HTR-8/SVneo (cell line): ENCODE measurements at regions not wholly inside any gene's neighbourhood (a gene's known extent, or its start where the extent isn't known, plus 50 kb on each side); places are given as distances from the start of the nearest gene placed in this dataset.
"Not testable (repeated sequence)": the region's sequence is repeated elsewhere in the genome, so short reads cannot be mapped to it uniquely, and the experiment has no call there.

Experiments
- DNase-seq: peaks from one replicate; pipeline ENCODE4 v3.0.0; 2011; ENCODE audit warnings: low spot score, mixed read lengths; ENCODE audit not compliant: insufficient read length
- FAIRE-seq: peaks from 2 replicates; lab custom pipeline; 2011; peaks lifted over from hg19 to GRCh38; lab: Jason Lieb, UNC

DNA sequence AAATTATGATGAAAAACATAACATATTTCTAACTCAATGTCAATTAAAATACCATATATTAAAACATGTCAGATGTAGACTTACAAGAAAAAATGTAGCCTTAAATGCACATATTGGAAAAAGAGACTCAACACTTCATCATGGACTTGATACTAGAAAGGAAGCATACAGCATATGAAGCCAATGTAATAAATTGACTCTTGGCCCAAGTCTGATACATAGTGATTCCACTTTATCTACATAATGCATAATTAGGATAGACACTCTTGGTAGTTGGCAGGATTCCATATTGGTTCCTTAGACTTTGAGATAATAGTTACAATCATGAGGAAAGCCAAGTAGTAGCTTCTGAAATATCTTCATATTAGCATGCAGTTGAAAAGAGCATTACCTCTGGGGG lies 1067.0 kb downstream of the PCDH17 start:
- DNase-seq (no peak), FAIRE-seq (no peak)

DNA sequence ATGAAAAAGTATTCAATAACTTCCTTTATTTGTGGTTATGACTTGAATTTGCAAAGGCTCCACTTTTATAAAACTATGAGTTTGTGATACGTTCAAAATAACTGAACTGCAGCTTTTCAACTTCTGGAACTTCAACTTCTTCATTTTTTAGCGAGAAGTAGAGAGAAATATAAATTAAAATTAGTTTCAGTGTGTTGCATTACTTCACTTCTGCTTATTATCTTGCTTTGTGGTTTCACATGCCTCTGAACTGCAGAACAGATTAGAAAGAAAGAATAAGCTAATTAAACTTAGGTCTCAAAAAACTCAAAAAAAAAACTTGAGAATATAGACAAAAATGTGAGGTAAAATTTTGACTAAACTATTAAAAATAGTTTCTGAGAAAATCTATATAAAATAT lies 1073.4 kb downstream of the PCDH17 start:
- no peak for DNase-seq
- no peak for FAIRE-seq

DNA sequence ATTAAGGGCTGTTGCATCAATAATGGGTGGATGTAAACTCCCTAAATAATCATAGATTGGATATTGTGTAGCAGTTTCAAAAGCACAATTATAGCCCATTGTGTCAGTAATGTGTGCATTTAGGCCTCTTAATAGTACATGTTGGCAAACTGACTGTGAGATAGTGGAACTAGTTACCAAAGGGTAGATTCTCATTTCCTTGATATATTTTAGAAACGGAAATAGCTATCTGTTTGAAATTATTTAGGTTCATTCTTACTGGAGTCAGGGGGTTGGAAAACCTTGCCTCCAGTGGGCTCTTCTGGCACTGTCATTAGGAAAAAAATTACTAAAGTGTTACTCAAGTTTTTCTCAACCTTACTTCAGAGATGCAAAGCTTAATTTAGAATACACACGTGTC lies 1074.9 kb downstream of the PCDH17 start:
- DNase-seq (no peak), FAIRE-seq (no peak)

DNA sequence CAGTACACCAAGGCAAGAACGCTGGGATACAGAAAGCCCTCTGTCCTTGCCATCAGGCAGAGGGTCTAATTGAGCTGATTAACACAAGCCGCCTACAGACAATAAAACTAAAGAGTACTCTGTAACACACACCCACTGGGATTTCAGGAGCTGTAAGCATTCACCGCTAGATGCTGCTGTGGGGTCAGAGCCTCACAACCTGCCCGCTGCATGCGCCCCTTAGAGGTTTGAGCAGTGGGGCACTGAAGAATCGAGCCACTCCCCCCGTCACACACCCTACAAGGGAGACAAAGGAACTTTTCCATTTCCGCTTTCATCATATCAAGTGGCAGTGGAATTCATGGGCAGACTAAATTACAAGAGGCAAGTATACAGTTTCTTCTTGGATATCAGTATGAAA lies 1080.6 kb downstream of the PCDH17 start:
- FAIRE-seq (no peak), DNase-seq (no peak)

DNA sequence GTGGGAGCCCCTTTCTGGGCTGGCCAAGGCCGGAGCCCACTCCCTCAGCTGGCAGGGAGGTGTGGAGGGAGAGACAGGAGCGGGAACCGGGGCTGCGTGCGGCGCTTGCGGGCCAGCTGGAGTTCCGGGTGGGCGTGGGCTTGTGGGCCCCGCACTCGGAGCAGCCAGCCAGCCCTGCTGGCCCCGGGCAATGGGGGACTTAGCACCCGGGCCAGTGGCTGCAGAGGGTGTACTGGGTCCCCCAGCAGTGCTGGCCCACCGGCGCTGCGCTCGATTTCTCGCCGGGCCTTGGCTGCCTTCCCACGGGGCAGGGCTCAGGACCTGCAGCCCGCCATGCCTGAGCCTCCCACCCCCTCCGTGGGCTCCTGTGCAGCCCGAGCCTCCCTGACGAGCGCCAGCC lies 1082.5 kb downstream of the PCDH17 start:
- DNase-seq, FAIRE-seq: not testable (repeated sequence)

DNA sequence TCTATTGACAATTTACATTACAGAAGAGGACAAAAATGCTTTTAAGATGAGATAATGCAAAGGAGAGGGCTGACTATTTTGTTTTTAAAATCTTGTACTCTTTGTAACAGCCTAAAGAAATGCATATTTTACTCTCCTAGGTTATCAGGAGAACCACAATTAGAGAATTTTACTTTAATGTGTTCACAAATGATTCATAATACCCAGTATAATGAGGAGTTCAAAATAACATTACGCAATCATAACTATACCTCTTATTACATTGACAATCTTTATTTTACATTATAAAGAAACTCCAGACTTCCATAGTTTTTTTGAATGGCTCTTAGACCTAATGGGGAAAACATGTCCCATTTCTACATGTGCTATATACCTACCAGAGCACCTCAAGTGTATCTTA lies 1089.7 kb downstream of the PCDH17 start:
- DNase-seq (no peak), FAIRE-seq (no peak)

DNA sequence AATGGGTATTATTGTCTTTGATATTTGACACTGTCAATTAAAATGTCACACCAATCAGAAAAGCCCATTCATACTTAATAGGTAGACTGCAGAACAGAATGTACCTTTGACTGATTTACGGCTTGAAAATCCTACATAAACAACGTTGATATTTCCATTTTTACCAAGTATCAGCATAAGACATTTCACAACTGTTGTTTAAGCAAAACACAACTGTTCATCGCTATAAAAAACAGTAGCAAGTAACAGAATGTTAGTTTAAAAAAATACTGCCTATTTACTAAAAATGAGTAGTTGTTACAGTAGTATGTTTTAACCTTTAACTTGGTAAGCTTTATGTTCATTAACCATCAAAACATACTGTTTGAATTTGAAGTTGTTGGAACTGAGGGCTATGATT lies 1096.6 kb downstream of the PCDH17 start:
- no peak for DNase-seq
- no peak for FAIRE-seq

DNA sequence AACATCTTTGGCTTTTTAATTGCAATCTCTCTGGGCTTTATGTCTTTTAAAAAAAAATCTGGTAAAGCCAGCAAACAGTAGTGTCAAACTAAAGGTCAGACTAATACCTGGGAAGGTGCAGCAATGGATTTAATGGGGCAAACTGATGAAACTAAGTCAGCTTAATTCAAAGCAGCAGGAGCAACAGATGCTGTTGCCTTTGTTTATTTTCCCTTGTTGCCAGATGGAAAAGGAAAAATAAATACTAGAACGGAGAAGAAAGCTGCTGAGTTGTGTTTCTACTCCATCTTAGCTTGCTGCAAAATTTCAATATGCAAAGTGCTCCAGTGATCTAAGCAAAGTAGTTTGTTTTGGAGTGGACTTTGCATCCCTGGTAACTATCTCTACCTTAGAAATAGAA lies 1097.8 kb downstream of the PCDH17 start:
- no peak for FAIRE-seq
- no peak for DNase-seq

DNA sequence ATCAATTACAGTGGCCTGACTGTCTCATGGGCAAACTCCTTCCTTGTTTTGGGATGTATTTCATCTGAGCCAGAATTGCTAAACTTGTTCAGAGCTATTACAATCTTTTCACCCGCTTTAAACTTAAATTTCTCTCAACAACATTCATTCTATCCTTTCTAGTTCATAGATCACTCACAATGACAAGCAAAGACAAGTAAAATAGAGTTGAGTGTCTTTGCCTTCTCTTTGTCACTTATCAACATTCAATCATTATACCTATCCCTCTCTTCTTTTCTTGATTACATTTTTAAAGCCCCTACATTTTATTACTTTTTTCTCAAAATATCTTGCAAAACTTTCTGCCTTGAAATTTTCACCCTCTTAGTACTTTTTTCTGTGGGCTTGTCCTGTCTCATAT lies 1113.1 kb downstream of the PCDH17 start:
- no peak for DNase-seq
- FAIRE-seq = no peak

DNA sequence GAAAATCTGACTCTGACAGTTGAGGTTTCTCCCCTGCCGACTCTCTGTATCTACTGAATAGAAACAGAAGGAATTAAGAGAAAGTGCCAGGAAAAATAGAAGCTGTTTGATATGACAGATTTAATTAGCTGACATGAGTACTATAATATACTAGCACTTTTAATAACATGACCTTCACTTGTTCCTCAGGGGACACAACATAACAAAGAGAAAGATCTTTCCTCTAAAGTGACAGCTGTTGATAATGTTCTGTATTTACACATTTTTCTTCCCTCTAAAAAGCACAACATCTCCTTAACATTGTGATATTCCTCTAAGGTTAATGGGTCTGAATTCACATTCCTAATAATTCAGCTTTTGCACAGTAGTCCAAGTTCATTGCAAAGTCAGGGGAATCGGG lies 1136.0 kb downstream of the PCDH17 start:
- FAIRE-seq = no peak

DNA sequence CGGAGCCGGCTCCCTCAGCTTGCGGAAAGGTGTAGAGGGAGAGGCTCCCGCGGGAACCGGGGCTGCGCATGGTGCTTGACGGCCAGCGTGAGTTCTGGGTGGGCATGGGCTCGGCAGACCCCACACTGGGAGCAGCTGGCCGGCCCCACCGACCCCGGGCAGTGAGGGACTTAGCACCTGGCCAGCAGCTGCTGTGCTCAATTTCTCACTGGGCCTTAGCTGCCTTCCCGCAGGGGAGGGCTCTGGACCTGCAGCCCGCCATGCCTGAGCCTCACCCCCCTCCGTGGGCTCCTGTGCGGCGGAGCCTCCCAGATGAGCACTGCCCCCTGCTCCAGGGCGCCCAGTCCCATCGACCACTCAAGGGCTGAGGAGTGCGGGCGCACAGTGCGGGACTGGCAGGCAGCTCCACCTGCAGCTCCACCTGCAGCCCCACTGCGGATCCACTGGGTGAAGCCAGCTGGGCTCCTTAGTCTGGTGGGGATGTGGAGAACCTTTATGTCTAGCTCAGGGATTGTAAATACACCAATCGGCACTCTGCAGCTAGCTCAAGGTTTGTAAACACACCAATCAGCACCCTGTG lies 1141.8 kb downstream of the PCDH17 start:
- FAIRE-seq = no peak
- DNase-seq = no peak

More for the DNA sequence above, 1136.0 kb downstream of the PCDH17 start:
- no peak for DNase-seq

DNA sequence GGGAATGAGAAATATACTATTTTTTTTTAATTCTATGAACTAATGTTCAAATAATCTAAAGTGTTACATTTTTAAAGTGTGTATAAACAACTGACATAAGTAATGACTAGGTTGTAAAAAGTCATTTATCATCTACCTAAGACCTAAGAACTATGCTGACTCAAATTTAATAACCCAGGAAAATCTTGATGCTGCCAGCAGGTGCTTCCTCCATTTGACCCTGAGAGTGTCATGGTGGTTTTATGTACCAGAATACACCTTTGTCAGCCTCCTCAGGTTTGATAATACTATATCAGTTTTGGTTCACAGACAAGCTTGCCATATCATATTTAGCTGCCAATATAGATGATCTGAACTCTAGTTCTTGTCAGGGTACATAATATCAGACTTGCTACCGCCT lies 1151.2 kb downstream of the PCDH17 start:
- no peak for DNase-seq
- no peak for FAIRE-seq

DNA sequence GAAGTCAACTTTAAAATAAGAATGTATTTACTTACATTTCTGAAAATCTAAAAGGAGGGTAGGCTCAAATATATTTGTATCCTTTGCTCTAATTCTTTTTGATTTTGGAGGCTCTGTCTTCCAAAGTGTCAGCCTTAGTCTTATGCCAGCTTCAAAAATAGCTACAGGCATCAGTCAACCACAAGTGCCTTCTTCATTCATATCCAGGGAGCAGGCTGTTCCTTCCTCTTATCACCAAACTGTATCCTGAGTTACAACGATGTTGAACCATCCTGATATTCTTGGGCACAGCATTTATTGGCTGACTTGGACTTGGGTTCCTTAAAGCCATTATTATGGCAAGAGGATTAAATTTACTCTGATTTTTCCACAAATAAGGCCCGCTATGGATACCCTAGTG lies 1161.3 kb downstream of the PCDH17 start:
- no peak for DNase-seq
- no peak for FAIRE-seq

DNA sequence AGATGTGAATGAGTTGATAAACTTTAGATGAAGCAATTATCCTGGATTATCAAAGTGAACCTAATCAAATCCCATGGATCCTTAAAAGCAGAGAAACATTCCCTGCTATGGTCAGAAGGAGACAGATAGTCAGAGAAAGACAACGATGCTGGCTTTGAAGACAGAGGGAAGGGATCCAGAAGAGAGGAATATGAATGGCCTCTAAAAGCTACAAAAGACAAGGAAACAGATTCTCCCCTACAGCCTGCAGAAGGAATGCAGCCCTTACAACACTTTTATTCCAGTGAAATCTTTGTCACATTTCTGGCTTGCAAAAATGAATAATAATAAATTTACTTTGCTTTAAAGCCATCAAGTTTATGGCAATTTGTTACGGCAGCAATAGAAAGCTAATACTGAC lies 1164.2 kb downstream of the PCDH17 start:
- FAIRE-seq (no peak), DNase-seq (no peak)

DNA sequence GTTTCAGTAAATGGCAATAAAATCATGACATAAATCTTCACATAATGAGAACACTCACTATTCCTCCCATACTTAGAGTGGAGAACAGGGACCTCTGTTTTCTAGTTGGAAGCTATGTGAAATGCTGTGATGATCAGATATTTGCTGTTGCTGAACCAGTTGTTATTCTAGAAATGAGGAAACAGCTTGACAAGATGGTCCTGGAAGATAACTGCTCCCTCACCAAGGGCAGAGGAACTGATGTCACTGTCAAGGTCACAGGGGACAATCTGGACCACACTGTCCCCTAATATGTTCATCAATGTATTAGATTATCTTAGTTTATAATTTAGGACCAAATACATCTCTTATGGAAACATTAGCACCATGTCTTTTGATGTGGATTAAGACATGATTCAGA lies 1173.3 kb downstream of the PCDH17 start:
- DNase-seq = no peak
- no peak for FAIRE-seq

DNA sequence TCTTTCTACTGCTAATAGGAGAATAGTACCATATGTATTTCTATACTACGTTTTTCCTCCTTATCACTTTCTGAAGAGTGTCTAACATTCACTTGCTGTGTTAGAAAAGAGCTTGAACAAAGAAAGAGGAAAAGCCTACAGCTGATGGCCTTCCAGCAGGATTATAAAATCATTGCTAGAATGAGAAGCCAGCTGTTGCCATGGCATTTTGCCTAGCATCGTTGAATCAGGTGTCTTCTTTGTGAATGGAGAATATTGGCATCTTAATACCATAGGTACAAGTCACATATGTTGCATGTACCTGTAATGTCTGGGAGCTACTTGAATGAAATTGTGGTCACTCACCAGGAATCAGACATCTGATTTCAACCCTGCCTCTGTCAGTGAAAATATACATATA lies 1174.9 kb downstream of the PCDH17 start:
- DNase-seq (no peak), FAIRE-seq (no peak)

DNA sequence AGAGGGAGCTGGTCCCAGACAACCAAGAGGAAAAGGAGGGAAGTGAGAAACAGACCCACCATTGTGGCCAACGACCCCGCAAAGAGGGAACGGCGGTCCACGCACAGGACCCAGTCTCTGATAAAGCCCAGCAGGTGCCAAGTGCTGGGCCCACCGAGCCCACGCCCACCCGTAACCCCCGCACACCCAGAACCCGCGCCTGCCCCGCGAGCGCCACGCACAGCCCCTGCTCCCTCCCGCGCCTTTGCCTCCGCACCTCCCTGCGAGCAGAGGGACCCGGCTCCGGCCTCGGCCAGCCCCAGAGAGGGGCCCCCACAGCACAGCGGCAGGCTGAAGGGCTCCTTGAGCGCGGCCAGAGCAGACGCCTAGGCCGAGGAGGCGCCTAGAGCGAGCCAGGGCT lies 1192.2 kb downstream of the PCDH17 start:
- FAIRE-seq = no peak
- DNase-seq = no peak

DNA sequence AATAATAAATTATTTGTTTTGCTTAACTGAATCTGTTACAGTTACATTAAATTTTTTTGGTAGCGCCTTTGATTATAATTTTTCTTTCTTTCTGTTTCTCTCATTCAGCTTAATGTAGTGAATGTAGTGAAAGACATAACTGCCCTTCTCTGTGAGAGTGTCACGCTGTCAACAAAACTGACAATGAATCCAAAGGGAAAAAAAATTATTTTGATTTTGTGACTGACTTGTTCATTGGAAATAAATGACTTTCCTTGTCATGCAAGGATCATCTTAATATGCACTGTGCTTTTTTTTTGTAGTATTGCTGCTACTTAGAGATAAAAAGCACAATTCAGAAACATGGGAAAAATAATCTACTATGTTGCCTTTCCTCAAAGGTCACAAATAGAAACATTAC lies 1196.4 kb downstream of the PCDH17 start:
- FAIRE-seq = no peak
- no peak for DNase-seq

DNA sequence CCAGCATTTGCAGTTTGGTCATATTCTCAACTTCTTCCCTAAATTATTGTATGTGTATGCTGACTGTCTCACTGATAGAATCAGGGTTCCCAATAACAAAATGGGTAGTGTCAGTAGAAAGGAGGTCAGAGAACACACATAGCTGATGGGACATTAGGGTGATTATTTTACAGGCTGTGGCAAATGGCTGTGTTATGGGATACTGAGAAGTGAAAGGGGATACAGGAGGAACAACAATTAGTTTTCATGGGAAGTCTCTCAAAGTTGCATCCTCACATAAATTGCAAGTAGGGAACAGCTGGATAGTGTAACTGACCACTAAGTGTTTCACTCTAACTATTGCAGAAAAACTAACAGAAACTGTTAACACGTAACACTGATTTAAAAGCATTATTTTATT lies 1199.3 kb downstream of the PCDH17 start:
- DNase-seq (no peak), FAIRE-seq (no peak)

DNA sequence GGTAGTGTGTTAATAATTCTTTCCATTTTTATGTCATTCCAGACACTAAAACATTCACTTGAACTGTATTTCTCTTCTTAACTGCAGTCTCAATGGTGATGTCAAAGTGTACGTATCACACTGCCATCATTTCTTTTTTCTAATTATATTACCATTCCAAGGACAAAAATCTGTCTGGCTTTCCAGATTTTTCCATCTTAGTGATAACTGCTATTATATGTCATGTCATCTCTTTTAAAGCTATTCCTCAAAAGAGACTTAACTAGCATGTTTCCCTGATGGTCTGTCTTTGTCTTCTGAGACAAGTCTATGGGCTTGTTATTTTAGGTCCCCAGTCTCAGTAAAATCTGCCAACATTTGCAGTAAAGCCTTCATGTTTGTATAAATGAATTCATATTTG lies 1207.1 kb downstream of the PCDH17 start:
- DNase-seq (no peak), FAIRE-seq (no peak)

DNA sequence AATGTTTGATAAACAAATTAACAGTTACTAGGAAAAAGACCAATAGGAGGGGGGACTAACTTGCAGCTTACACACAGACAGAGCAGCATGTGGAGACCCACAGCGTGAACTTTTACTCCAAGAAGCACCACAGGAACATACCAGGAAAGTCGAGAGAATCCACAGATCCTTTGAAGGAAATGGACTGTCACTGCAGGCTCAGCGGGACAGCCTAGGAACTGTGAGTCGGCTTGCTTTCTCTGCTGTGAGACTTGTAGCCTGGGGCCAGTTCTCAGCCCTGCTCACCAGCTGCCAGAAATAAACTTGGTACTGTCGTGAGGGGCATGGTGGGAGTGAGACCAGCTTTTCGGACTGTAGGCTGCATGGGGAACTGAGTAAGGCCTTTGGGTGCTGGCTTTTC lies 1211.5 kb downstream of the PCDH17 start:
- FAIRE-seq = no peak

DNA sequence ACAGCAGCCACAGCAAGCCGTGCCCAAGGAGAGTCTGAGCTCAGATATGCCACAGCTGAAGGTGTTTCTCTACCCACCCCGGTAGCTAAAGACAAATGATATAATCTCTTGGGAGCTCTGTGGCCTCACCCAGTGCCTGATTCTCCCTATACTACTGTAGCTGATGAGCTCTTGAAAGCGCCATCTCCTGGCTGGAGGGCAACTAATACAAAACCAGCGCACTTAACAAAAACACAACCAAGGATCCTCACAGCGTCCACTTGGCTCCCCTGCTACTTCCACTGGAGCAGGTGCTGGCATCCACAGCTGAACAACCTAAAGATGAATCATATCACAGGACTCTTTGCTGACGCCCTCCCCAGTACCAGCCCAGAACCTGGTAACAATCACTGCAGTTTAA lies 1212.0 kb downstream of the PCDH17 start:
- FAIRE-seq (no peak), DNase-seq (no peak)

More for the DNA sequence above, 1211.5 kb downstream of the PCDH17 start:
- DNase-seq = no peak

DNA sequence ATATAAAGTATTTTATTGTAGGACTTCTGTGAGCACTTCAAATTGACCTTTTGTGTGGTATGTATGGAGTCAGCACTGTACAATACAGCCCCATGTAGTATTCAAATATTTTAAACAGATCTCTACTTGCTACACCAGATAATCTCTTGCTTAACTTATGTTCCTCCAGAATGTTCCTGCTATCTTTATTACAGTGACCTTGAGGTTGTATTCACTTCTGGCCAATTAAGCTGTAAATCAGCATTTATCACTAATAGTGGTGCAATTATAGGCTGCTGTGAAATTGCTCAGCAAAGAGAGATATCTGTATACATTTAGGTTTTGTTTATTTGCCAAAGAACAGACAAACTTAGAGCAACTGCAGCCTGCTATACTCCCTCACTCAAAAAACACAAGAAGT lies 1218.6 kb downstream of the PCDH17 start:
- DNase-seq (no peak), FAIRE-seq (no peak)
